ENCODE measurements at regions not wholly inside any gene's neighbourhood (a gene's known extent, or its start where the extent isn't known, plus 50 kb on each side); places are given as distances from the start of the nearest gene placed in this dataset.

DNA sequence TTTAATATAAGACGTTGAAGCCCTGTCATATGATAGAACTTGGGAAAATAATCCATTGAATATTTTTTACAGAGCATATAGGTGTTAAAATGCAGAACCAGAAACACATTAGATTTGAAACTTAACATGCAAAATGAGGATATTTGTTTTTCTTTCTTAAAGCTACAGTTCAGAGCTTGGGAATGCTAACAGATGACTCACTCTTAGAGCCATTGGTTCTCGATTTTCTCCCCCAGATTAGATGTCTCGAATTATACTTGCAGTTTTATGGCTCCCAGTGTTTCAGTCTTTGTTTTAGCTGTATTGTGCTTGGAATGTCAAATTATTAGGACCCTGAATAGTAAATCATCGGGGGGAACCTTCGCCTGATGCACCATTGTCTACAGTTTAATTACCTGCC, 575.7 kb upstream of the ZP4 start:
- DNase-seq: no peak
- Histone ChIP-seq H3K9me3 (no peaks in the 10 kb centered on the region), H3K4me3 (no peak overlapping the region), H3K27ac (no peak overlapping the region), H3K36me3 (no peaks in the 10 kb centered on the region), H3K27me3 (no peaks in the 10 kb centered on the region), H3K4me1 (no peaks in the 10 kb centered on the region)
- no peak for TF ChIP-seq POLR2A (IDR thresholded peaks at IDR 0.05)
- TF ChIP-seq EP300 (IDR thresholded peaks at IDR 0.05): no peak
- TF ChIP-seq, protein P1, sequence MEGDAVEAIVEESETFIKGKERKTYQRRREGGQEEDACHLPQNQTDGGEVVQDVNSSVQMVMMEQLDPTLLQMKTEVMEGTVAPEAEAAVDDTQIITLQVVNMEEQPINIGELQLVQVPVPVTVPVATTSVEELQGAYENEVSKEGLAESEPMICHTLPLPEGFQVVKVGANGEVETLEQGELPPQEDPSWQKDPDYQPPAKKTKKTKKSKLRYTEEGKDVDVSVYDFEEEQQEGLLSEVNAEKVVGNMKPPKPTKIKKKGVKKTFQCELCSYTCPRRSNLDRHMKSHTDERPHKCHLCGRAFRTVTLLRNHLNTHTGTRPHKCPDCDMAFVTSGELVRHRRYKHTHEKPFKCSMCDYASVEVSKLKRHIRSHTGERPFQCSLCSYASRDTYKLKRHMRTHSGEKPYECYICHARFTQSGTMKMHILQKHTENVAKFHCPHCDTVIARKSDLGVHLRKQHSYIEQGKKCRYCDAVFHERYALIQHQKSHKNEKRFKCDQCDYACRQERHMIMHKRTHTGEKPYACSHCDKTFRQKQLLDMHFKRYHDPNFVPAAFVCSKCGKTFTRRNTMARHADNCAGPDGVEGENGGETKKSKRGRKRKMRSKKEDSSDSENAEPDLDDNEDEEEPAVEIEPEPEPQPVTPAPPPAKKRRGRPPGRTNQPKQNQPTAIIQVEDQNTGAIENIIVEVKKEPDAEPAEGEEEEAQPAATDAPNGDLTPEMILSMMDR (IDR thresholded peaks at IDR 0.05): no peak
- TF ChIP-seq POLR2AphosphoS5 (IDR thresholded peaks at IDR 0.05): no peak
- intact Hi-C loops (cut with DNase I): no loop called here
- 73 to 81% methylated on average over 5 of the region's 5 CpGs for WGBS, 2 donors

DNA sequence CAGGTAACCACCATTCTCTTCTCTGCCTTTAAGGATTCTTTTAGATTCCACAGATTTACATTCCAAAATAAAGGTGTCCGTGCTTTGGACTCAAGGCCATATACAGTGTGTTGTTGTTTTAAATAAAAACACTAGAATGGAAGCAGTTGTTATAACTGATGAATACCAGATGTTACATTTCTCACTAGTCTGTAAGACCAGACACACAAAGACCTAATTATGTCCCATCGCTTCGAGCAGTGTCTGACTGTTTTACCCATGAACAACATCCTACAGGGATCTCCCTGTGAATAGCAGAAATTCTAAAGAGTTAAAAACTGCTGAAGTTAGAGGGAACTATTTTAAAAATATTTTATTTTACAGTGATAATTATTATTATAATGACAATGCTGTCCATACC, 574.7 kb upstream of the ZP4 start:
- DNase-seq: no peak
- TF ChIP-seq EP300 (IDR thresholded peaks at IDR 0.05): no peak
- TF ChIP-seq POLR2A (IDR thresholded peaks at IDR 0.05): no peak
- TF ChIP-seq POLR2AphosphoS5 (IDR thresholded peaks at IDR 0.05): no peak
- TF ChIP-seq, protein P1 (IDR thresholded peaks at IDR 0.05): no peak
- no peaks in the 10 kb centered on the region for H3K27me3 ChIP-seq
- WGBS, 2 donors: 67 to 76% methylated on average over 3 of the region's 3 CpGs
- H3K4me3 ChIP-seq: no peak overlapping the region
- intact Hi-C loops (cut with DNase I): no loop called here
- no peaks in the 10 kb centered on the region for H3K36me3 ChIP-seq
- no peak overlapping the region for H3K27ac ChIP-seq
- no peaks in the 10 kb centered on the region for H3K4me1 ChIP-seq
- H3K9me3 ChIP-seq: no peaks in the 10 kb centered on the region

DNA sequence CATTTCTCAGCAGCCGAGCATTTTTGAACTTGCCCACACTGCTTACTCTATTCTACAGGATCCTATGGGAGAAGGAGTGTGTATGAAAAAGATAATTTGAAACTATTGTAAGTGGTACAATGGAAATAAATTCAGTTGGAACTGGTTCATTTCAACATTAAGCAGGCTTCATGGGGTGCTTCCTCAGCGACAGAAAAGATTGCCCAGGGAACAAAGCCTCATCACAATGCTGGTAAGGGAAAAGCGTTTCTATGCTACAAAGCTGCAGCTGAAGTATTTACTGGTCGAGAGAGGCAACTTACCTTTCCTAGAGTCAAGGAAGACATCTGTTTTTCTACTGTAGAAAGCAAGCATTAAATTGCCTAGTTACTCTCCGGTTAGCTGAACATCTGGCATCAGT, 568.2 kb upstream of the ZP4 start:
- intact Hi-C loops (cut with DNase I): no loop called here
- no peak overlapping the region for H3K27ac ChIP-seq
- no peaks in the 10 kb centered on the region for H3K36me3 ChIP-seq
- H3K27me3 ChIP-seq: no peaks in the 10 kb centered on the region
- no peaks in the 10 kb centered on the region for H3K9me3 ChIP-seq
- no peak for DNase-seq
- no peaks in the 10 kb centered on the region for H3K4me1 ChIP-seq
- WGBS, 2 donors: 67 to 71% methylated on average over 5 of the region's 5 CpGs
- H3K4me3 ChIP-seq: no peak overlapping the region
- TF ChIP-seq POLR2A (IDR thresholded peaks at IDR 0.05) (no peak), POLR2AphosphoS5 (IDR thresholded peaks at IDR 0.05) (no peak), EP300 (IDR thresholded peaks at IDR 0.05) (no peak)
- TF ChIP-seq, protein P1 (IDR thresholded peaks at IDR 0.05): no peak

DNA sequence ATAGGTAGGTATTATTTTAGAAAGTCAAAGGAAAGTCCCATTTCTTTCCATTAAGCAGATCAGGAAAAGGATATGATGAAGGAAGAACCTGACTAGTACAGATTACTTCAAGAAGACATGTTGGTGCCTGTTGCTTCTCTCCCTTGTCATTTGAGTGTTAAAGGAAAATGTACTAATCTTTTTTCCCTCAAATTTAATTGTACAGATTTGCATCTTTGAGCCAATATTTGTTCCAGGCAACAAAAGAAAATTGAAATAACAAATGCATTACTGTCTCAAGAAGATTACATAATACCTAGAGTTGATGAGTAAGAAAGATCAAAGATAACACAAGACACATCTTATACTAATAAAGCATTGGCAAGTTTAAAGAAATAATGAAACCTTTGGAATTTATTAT, 566.9 kb upstream of the ZP4 start:
- Histone ChIP-seq H3K9me3 (no peaks in the 10 kb centered on the region), H3K36me3 (no peaks in the 10 kb centered on the region), H3K27ac (no peak overlapping the region), H3K4me3 (no peak overlapping the region), H3K27me3 (no peaks in the 10 kb centered on the region), H3K4me1 (no peaks in the 10 kb centered on the region)
- no peak for TF ChIP-seq POLR2AphosphoS5 (IDR thresholded peaks at IDR 0.05)
- TF ChIP-seq, protein P1 (IDR thresholded peaks at IDR 0.05): no peak
- TF ChIP-seq EP300 (IDR thresholded peaks at IDR 0.05): no peak
- TF ChIP-seq POLR2A (IDR thresholded peaks at IDR 0.05): no peak
- no peak for DNase-seq
- intact Hi-C loops (cut with DNase I): no loop called here

- H3K4me1 ChIP-seq: no peaks in the 10 kb centered on the region
- no peak overlapping the region for H3K4me3 ChIP-seq
- H3K36me3 ChIP-seq: no peaks in the 10 kb centered on the region
- intact Hi-C loops (cut with DNase I): no loop called here
- 49 to 76% methylated on average over 4 of the region's 4 CpGs for whole genome bisulfite sequencing, 2 donors
- H3K27ac ChIP-seq: no peak overlapping the region
- H3K9me3 ChIP-seq: no peaks in the 10 kb centered on the region
- TF ChIP-seq POLR2AphosphoS5 (IDR thresholded peaks at IDR 0.05) (no peak), EP300 (IDR thresholded peaks at IDR 0.05) (no peak), POLR2A (IDR thresholded peaks at IDR 0.05) (no peak)
- TF ChIP-seq, protein P1 (IDR thresholded peaks at IDR 0.05): no peak
- DNase-seq: no peak
- H3K27me3 ChIP-seq: no peaks in the 10 kb centered on the region
These were observed 561.1 kb upstream of the ZP4 start for GRCh38 chr1:238451781-238452310.

All from sigmoid colon (tissue), 6 donors.